ENCODE measurements at regions not wholly inside any gene's neighbourhood (a gene's known extent, or its start where the extent isn't known, plus 50 kb on each side); places are given as distances from the start of the nearest gene placed in this dataset.

- H3K27ac Mint-ChIP-seq = no peak overlapping the region
- TF ChIP-seq CTCF (IDR thresholded peaks at IDR 0.05) = no peak
These were observed 824.5 kb upstream of the RAG2 start for GRCh38 chr11:37422511-37422910.

GRCh38 chr11:37411289-37411688 is 813.3 kb upstream of the RAG2 start:
- no peak for TF ChIP-seq CTCF (IDR thresholded peaks at IDR 0.05)
- DNase-seq = no peak
- Mint-ChIP-seq H3K4me1 (no peaks in the 10 kb centered on the region), H3K4me3 (no peak overlapping the region), H3K36me3 (ENCODE audit: low read depth) (no peaks in the 10 kb centered on the region), H3K27ac (no peak overlapping the region), H3K9me3 (no peaks in the 10 kb centered on the region), H3K27me3 (ENCODE audit: low read depth, poor library complexity) (no peaks in the 10 kb centered on the region)

More at GRCh38 chr11:37422511-37422910, 824.5 kb upstream of the RAG2 start:
- Mint-ChIP-seq H3K4me3 (no peak overlapping the region), H3K36me3 (ENCODE audit: low read depth) (no peaks in the 10 kb centered on the region), H3K4me1 (no peaks in the 10 kb centered on the region), H3K27me3 (ENCODE audit: low read depth, poor library complexity) (peaks cover 3% of the 10 kb centered on the region), H3K9me3 (peaks cover 35% of the 10 kb centered on the region)
- no peak for DNase-seq

GRCh38 chr11:37409124-37409523 is 811.1 kb upstream of the RAG2 start:
- no peak overlapping the region for H3K27ac Mint-ChIP-seq
- DNase-seq = no peak
- H3K36me3 Mint-ChIP-seq (ENCODE audit: low read depth) = no peaks in the 10 kb centered on the region
- no peaks in the 10 kb centered on the region for H3K27me3 Mint-ChIP-seq (ENCODE audit: low read depth, poor library complexity)
- no peaks in the 10 kb centered on the region for H3K9me3 Mint-ChIP-seq
- H3K4me1 Mint-ChIP-seq = no peaks in the 10 kb centered on the region
- TF ChIP-seq CTCF (IDR thresholded peaks at IDR 0.05) = no peak
- H3K4me3 Mint-ChIP-seq = no peak overlapping the region

- Mint-ChIP-seq H3K4me1 (no peaks in the 10 kb centered on the region), H3K9me3 (no peaks in the 10 kb centered on the region)
These were observed 809.4 kb upstream of the RAG2 start for GRCh38 chr11:37407461-37407860.

GRCh38 chr11:37406651-37407050 is 808.6 kb upstream of the RAG2 start:
- no peak for TF ChIP-seq CTCF (IDR thresholded peaks at IDR 0.05)
- Mint-ChIP-seq H3K4me3 (no peak overlapping the region), H3K9me3 (no peaks in the 10 kb centered on the region), H3K27me3 (ENCODE audit: low read depth, poor library complexity) (no peaks in the 10 kb centered on the region), H3K36me3 (ENCODE audit: low read depth) (no peaks in the 10 kb centered on the region), H3K27ac (no peak overlapping the region), H3K4me1 (no peaks in the 10 kb centered on the region)
- DNase-seq = no peak

More at GRCh38 chr11:37407461-37407860, 809.4 kb upstream of the RAG2 start:
- Mint-ChIP-seq H3K4me3 (no peak overlapping the region), H3K27me3 (ENCODE audit: low read depth, poor library complexity) (no peaks in the 10 kb centered on the region), H3K27ac (no peak overlapping the region), H3K36me3 (ENCODE audit: low read depth) (no peaks in the 10 kb centered on the region)
- no peak for DNase-seq
- no peak for TF ChIP-seq CTCF (IDR thresholded peaks at IDR 0.05)

GRCh38 chr11:37404231-37404630 is 806.2 kb upstream of the RAG2 start:
- H3K27me3 Mint-ChIP-seq (ENCODE audit: low read depth, poor library complexity) = no peaks in the 10 kb centered on the region
- DNase-seq = no peak
- H3K4me1 Mint-ChIP-seq = no peaks in the 10 kb centered on the region
- no peak overlapping the region for H3K27ac Mint-ChIP-seq
- no peak overlapping the region for H3K4me3 Mint-ChIP-seq
- no peaks in the 10 kb centered on the region for H3K9me3 Mint-ChIP-seq
- no peaks in the 10 kb centered on the region for H3K36me3 Mint-ChIP-seq (ENCODE audit: low read depth)
- no peak for TF ChIP-seq CTCF (IDR thresholded peaks at IDR 0.05)
